GM23338 (cell line): ENCODE measurements at regions not wholly inside any gene's neighbourhood (a gene's known extent, or its start where the extent isn't known, plus 50 kb on each side); places are given as distances from the start of the nearest gene placed in this dataset.

ENCODE experiments used
- ATAC-seq: fragments of 200-7000 bp; cut with Tn5 transposase; 3 replicates; pipeline ENCODE4 v1.9.1; 2020
- DNase-seq: peaks from one replicate; pipeline ENCODE4 v3.0.0-alpha.2; 2015; ENCODE audit warnings: low spot score
- H2AFZ ChIP-seq: fragments of 200-600 bp; sonication (generic); 2 replicates; pipeline ENCODE4 v1.8.0; 2016; ENCODE audit warnings: antibody characterized with exemption, mild to moderate bottlenecking, moderate library complexity
- H3F3A ChIP-seq: fragments of 200-600 bp; sonication (generic); replicated peaks from 2 replicates; pipeline ENCODE4 v1.8.0; 2017; ENCODE audit warnings: antibody characterized with exemption, mixed run types, low read depth
- H3K27ac ChIP-seq: fragments of 200-600 bp; sonication (generic); 2 replicates; pipeline ENCODE4 v1.6.1; 2016; ENCODE audit warnings: low read depth
- H3K27me3 ChIP-seq: fragments of 200-600 bp; sonication (generic); 2 replicates; pipeline ENCODE4 v1.8.0; 2016; ENCODE audit warnings: mild to moderate bottlenecking, mixed run types, moderate library complexity; ENCODE audit not compliant: insufficient read depth
- H3K36me3 ChIP-seq: fragments of 200-600 bp; sonication (generic); 2 replicates; pipeline ENCODE4 v1.8.0; 2016; ENCODE audit warnings: mild to moderate bottlenecking; ENCODE audit not compliant: insufficient read depth
- H3K4me1 ChIP-seq: fragments of 200-600 bp; sonication (generic); 2 replicates; pipeline ENCODE4 v1.8.0; 2016; ENCODE audit warnings: mild to moderate bottlenecking, moderate library complexity; ENCODE audit not compliant: insufficient read depth
- H3K4me2 ChIP-seq: fragments of 200-600 bp; sonication (generic); 2 replicates; pipeline ENCODE4 v1.7.1; 2017; ENCODE audit warnings: mixed run types
- H3K4me3 ChIP-seq: fragments of 200-600 bp; sonication (generic); 2 replicates; pipeline ENCODE4 v1.6.1; 2016; ENCODE audit warnings: mixed run types
- H3K79me2 ChIP-seq: fragments of 200-600 bp; sonication (generic); replicated peaks from 2 replicates; pipeline ENCODE4 v1.8.0; 2017; ENCODE audit warnings: mild to moderate bottlenecking; ENCODE audit not compliant: insufficient read depth
- H3K9me2 ChIP-seq: fragments of 200-600 bp; sonication (generic); 2 replicates; pipeline ENCODE4 v1.8.0; 2017; ENCODE audit not compliant: insufficient read depth
- H4K20me1 ChIP-seq: fragments of 200-600 bp; sonication (generic); replicated peaks from 2 replicates; pipeline ENCODE4 v1.8.0; 2017; ENCODE audit warnings: mild to moderate bottlenecking; ENCODE audit not compliant: insufficient read depth
- H3K27ac Mint-ChIP-seq: 2 replicates; pipeline ENCODE4 v1.8.0; 2020; ENCODE audit warnings: inconsistent platforms, mild to moderate bottlenecking, moderate library complexity, mixed read lengths
- H3K27me3 Mint-ChIP-seq: 3 replicates; pipeline ENCODE4 v1.8.0; 2022; ENCODE audit warnings: low read depth, mild to moderate bottlenecking, moderate library complexity, mixed read lengths, inconsistent platforms; ENCODE audit not compliant: insufficient read depth, poor library complexity
- H3K36me3 Mint-ChIP-seq: 3 replicates; pipeline ENCODE4 v1.8.0; 2021; ENCODE audit warnings: low read depth, mild to moderate bottlenecking, inconsistent platforms, moderate library complexity, mixed read lengths
- H3K4me1 Mint-ChIP-seq: 3 replicates; pipeline ENCODE4 v1.8.0; 2020; ENCODE audit warnings: mild to moderate bottlenecking, inconsistent platforms, mixed read lengths
- H3K4me3 Mint-ChIP-seq: 3 replicates; pipeline ENCODE4 v1.8.0; 2021; ENCODE audit warnings: moderate library complexity, mild to moderate bottlenecking, inconsistent platforms, mixed read lengths
- H3K9me3 Mint-ChIP-seq: 3 replicates; pipeline ENCODE4 v1.8.0; 2020; ENCODE audit warnings: moderate library complexity, mild to moderate bottlenecking, inconsistent platforms, mixed read lengths
- CREB1 ChIP-seq: fragments of 250-450 bp; sonication (Bioruptor Pico); IDR thresholded peaks from 2 replicates; pipeline ENCODE4 v1.5.0; 2020; ENCODE audit warnings: low read depth, mild to moderate bottlenecking, moderate library complexity
- EZH2 ChIP-seq: fragments of 200-600 bp; sonication (generic); IDR thresholded peaks from one replicate; pipeline ENCODE4 v1.8.0; 2017; ENCODE audit warnings: antibody characterized with exemption, mild to moderate bottlenecking, low read depth; ENCODE audit not compliant: unreplicated experiment
- JUNB ChIP-seq: IDR thresholded peaks from one replicate; pipeline ENCODE4 v1.6.1; 2016; ENCODE audit warnings: antibody characterized with exemption; ENCODE audit not compliant: unreplicated experiment
- NANOG ChIP-seq: IDR thresholded peaks from 2 replicates; pipeline ENCODE4 v1.6.1; 2016; ENCODE audit warnings: antibody characterized with exemption, borderline replicate concordance
- POLR2AphosphoS5 ChIP-seq: IDR thresholded peaks from 2 replicates; pipeline ENCODE4 v1.6.1; 2016; ENCODE audit warnings: antibody characterized with exemption, low read depth
- STAT1 ChIP-seq: IDR thresholded peaks from one replicate; pipeline ENCODE4 v1.6.1; 2016; ENCODE audit warnings: antibody characterized with exemption; ENCODE audit not compliant: unreplicated experiment
- ZNF114 ChIP-seq: fragments of 250-450 bp; sonication (Bioruptor Pico); IDR thresholded peaks from 2 replicates; pipeline ENCODE4 v1.5.0; 2020; ENCODE audit warnings: mild to moderate bottlenecking, moderate library complexity
- ZNF331 ChIP-seq: fragments of 250-450 bp; sonication (Bioruptor Pico); IDR thresholded peaks from 2 replicates; pipeline ENCODE4 v1.5.0; 2020; ENCODE audit warnings: low read depth, mild to moderate bottlenecking, moderate library complexity
- TF ChIP-seq, protein P1 (sequence below): IDR thresholded peaks from 2 replicates; pipeline ENCODE4 v1.6.1; 2016; ENCODE audit warnings: antibody characterized with exemption
- TF ChIP-seq, protein P2 (sequence below): IDR thresholded peaks from one replicate; pipeline ENCODE4 v1.6.1; 2018; ENCODE audit warnings: antibody characterized with exemption; ENCODE audit not compliant: unreplicated experiment
- TF ChIP-seq, protein P3 (sequence below): fragments of 250-450 bp; sonication (Bioruptor Pico); IDR thresholded peaks from 2 replicates; pipeline ENCODE4 v1.5.0; 2020; ENCODE audit warnings: mild to moderate bottlenecking, moderate library complexity

DNA sequence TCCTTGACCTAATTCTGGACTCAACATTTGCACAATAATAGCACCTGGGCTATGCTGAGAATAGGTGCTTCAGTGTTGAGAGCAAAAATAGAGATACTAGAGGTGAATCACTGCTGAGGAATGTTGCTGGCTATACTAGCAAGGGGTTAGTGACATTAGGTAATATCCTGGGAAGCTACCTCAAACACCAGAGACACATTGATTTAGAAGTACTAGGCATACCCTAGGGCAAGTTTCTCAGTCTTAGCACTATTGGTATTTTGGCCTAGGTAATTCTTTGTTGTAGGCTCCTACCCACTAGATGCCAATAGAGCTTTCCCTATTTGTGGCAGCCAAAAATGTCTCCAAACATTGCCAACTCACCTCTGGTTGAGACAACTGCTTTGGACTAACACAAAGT lies 484.0 kb upstream of the MBL2 start (continued):
- TF ChIP-seq, protein P1, sequence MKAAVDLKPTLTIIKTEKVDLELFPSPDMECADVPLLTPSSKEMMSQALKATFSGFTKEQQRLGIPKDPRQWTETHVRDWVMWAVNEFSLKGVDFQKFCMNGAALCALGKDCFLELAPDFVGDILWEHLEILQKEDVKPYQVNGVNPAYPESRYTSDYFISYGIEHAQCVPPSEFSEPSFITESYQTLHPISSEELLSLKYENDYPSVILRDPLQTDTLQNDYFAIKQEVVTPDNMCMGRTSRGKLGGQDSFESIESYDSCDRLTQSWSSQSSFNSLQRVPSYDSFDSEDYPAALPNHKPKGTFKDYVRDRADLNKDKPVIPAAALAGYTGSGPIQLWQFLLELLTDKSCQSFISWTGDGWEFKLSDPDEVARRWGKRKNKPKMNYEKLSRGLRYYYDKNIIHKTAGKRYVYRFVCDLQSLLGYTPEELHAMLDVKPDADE = no peak
- TF ChIP-seq, protein P2, sequence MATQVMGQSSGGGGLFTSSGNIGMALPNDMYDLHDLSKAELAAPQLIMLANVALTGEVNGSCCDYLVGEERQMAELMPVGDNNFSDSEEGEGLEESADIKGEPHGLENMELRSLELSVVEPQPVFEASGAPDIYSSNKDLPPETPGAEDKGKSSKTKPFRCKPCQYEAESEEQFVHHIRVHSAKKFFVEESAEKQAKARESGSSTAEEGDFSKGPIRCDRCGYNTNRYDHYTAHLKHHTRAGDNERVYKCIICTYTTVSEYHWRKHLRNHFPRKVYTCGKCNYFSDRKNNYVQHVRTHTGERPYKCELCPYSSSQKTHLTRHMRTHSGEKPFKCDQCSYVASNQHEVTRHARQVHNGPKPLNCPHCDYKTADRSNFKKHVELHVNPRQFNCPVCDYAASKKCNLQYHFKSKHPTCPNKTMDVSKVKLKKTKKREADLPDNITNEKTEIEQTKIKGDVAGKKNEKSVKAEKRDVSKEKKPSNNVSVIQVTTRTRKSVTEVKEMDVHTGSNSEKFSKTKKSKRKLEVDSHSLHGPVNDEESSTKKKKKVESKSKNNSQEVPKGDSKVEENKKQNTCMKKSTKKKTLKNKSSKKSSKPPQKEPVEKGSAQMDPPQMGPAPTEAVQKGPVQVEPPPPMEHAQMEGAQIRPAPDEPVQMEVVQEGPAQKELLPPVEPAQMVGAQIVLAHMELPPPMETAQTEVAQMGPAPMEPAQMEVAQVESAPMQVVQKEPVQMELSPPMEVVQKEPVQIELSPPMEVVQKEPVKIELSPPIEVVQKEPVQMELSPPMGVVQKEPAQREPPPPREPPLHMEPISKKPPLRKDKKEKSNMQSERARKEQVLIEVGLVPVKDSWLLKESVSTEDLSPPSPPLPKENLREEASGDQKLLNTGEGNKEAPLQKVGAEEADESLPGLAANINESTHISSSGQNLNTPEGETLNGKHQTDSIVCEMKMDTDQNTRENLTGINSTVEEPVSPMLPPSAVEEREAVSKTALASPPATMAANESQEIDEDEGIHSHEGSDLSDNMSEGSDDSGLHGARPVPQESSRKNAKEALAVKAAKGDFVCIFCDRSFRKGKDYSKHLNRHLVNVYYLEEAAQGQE = no peak
- TF ChIP-seq CREB1 (CRISPR knock-in tag) (no peak), ZNF114 (no peak), EZH2 (no peak), NANOG (no peak)

DNA sequence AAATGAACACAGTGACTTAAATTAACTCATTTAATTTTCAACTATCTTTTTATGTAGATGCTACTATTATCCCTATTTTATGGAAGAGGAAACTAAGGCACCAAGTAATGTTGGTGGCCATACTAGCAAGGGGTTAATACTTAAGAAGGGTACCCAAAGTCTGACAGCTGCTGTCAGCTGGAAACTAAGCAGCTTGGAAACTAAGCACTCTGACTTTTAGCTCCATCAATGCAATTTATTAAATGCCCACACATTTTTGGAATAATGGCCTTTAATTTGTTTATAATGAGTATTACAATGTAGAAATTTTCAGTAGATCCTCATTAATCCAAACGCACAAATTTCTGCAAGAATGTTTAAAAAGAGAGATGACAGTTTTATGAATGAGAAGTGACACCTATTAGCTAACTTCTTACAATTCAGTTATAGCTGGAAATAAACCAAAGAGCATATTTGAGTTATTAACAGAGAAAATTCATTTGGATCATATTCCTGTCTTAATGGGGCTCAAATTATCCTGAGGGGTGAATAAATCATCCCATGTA lies 483.1 kb upstream of the MBL2 start:
- Histone ChIP-seq H3K36me3 (peaks cover 14% of the 10 kb centered on the region; the same call in 1 of the 2 replicates), H4K20me1 (no peaks in the 10 kb centered on the region), H3K4me2 (no peak overlapping the region), H3K4me1 (peaks cover 5% of the 10 kb centered on the region; the same call in 1 of the 2 replicates), H3K27ac (no peak overlapping the region), H3K4me3 (no peak overlapping the region), H3K9me2 (peaks cover 12% of the 10 kb centered on the region; the same call in 1 of the 2 replicates), H3K27me3 (no peaks in the 10 kb centered on the region), H3K79me2 (no peaks in the 10 kb centered on the region), H2AFZ (no peak overlapping the region), H3F3A (no peaks in the 10 kb centered on the region)
- Mint-ChIP-seq H3K27ac (no peak overlapping the region), H3K9me3 (peaks cover 37% of the 10 kb centered on the region), H3K27me3 (peaks cover 1% of the 10 kb centered on the region), H3K4me1 (peaks cover 13% of the 10 kb centered on the region; the same call in 2 of the 3 replicates), H3K36me3 (peaks cover 54% of the 10 kb centered on the region), H3K4me3 (no peak overlapping the region)
- DNase-seq = no peak
- no peak for ATAC-seq
- TF ChIP-seq STAT1 = no peak
- TF ChIP-seq, protein P3, sequence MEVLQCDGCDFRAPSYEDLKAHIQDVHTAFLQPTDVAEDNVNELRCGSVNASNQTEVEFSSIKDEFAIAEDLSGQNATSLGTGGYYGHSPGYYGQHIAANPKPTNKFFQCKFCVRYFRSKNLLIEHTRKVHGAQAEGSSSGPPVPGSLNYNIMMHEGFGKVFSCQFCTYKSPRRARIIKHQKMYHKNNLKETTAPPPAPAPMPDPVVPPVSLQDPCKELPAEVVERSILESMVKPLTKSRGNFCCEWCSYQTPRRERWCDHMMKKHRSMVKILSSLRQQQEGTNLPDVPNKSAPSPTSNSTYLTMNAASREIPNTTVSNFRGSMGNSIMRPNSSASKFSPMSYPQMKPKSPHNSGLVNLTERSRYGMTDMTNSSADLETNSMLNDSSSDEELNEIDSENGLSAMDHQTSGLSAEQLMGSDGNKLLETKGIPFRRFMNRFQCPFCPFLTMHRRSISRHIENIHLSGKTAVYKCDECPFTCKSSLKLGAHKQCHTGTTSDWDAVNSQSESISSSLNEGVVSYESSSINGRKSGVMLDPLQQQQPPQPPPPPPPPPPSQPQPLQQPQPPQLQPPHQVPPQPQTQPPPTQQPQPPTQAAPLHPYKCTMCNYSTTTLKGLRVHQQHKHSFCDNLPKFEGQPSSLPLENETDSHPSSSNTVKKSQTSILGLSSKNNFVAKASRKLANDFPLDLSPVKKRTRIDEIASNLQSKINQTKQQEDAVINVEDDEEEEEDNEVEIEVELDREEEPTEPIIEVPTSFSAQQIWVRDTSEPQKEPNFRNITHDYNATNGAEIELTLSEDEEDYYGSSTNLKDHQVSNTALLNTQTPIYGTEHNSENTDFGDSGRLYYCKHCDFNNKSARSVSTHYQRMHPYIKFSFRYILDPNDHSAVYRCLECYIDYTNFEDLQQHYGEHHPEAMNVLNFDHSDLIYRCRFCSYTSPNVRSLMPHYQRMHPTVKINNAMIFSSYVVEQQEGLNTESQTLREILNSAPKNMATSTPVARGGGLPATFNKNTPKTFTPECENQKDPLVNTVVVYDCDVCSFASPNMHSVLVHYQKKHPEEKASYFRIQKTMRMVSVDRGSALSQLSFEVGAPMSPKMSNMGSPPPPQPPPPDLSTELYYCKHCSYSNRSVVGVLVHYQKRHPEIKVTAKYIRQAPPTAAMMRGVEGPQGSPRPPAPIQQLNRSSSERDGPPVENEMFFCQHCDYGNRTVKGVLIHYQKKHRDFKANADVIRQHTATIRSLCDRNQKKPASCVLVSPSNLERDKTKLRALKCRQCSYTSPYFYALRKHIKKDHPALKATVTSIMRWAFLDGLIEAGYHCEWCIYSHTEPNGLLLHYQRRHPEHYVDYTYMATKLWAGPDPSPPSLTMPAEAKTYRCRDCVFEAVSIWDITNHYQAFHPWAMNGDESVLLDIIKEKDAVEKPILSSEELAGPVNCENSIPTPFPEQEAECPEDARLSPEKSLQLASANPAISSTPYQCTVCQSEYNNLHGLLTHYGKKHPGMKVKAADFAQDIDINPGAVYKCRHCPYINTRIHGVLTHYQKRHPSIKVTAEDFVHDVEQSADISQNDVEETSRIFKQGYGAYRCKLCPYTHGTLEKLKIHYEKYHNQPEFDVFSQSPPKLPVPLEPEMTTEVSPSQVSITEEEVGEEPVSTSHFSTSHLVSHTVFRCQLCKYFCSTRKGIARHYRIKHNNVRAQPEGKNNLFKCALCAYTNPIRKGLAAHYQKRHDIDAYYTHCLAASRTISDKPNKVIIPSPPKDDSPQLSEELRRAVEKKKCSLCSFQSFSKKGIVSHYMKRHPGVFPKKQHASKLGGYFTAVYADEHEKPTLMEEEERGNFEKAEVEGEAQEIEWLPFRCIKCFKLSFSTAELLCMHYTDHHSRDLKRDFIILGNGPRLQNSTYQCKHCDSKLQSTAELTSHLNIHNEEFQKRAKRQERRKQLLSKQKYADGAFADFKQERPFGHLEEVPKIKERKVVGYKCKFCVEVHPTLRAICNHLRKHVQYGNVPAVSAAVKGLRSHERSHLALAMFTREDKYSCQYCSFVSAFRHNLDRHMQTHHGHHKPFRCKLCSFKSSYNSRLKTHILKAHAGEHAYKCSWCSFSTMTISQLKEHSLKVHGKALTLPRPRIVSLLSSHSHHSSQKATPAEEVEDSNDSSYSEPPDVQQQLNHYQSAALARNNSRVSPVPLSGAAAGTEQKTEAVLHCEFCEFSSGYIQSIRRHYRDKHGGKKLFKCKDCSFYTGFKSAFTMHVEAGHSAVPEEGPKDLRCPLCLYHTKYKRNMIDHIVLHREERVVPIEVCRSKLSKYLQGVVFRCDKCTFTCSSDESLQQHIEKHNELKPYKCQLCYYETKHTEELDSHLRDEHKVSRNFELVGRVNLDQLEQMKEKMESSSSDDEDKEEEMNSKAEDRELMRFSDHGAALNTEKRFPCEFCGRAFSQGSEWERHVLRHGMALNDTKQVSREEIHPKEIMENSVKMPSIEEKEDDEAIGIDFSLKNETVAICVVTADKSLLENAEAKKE = no peak
- no peak for TF ChIP-seq ZNF331 (CRISPR knock-in tag)
- TF ChIP-seq NANOG = no peak
- no peak for TF ChIP-seq CREB1 (CRISPR knock-in tag)
- no peak for TF ChIP-seq ZNF114
- TF ChIP-seq, protein P2 = no peak
- TF ChIP-seq POLR2AphosphoS5 = no peak
- TF ChIP-seq EZH2 = no peak
- TF ChIP-seq JUNB = no peak
